ENCODE measurements at regions not wholly inside any gene's neighbourhood (a gene's known extent, or its start where the extent isn't known, plus 50 kb on each side); places are given as distances from the start of the nearest gene placed in this dataset.
A peak's percentile ranks its signal among the peaks of the same experiment; 100 is the strongest.
"Not testable (repeated sequence)": the region's sequence is repeated elsewhere in the genome, so short reads cannot be mapped to it uniquely, and the experiment has no call there.

DNA sequence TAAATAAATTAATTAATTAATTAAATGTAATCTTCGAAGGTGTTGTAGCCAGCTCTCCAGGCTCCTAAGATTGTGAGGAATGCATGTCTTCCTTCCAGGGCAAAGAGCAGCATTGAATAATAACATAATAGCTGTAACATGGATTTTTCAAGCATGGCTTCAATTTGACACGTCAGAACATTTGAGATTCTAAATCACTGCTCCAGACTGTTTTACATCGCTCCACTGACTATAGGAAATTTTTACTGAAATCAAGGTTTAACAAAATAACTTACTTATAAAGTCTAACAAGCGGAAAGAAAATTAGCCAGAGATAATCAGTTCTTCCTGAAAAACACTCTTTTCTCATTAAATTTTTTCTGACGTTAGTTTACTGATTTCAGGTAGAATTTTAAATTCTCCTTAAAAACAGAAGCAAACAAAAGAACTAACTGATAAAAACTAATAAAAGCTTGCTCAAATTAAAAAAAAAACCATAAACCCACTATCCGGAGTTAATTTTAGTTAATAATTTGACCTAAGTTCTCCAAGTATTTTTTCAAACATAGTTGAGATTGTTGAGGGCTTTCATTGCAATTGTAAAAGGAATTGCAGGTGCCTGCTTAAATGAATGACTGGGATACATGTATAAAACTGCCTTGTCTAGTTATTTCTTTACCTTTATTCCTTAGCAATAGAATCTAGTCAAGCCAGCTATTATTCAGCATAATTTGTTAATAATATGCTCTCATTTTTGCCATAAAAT is 51.2 kb upstream of the SGCE start:
- FAIRE-seq (no peak), DNase-seq (ENCODE audit: insufficient read length, low spot score) (no peak)
- TF ChIP-seq SPI1 (IDR thresholded peaks at IDR 0.05; ENCODE audit: low read depth, low read length) (no peak), PAX5 (IDR thresholded peaks at IDR 0.05; ENCODE audit: insufficient read depth, low read length, severe bottlenecking) (no peak), POU2F2 (IDR thresholded peaks at IDR 0.05; ENCODE audit: low read depth, low read length) (no peak)

DNA sequence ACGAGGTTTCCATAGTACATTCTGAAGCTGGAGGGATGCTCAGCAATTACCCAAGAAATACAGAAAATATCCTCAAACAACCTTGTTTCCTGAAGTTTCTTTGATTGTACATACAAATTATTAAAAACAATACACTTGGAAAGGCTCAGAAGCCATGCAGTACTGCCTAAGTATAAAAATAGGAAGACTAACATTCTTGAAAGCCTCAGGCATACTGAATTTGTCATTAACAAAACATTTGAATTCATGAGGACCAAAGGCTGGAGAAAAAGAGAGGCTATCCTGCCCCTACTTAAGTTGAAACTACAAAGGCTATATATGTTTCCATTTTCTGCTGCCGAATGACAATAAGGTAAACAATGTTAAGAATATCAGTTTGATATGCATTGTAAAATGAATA is 54.3 kb upstream of the SGCE start:
- DNase-seq (ENCODE audit: insufficient read length, low spot score) (no peak), FAIRE-seq (no peak)
- no peak for TF ChIP-seq PAX5 (IDR thresholded peaks at IDR 0.05; ENCODE audit: insufficient read depth, low read length, severe bottlenecking)
- TF ChIP-seq POLR2AphosphoS5 (IDR thresholded peaks at IDR 0.05; ENCODE audit: low read depth, low read length), result no peak
- TF ChIP-seq SPI1 (IDR thresholded peaks at IDR 0.05; ENCODE audit: low read depth, low read length), result no peak
- no peak for TF ChIP-seq TAF1 (IDR thresholded peaks at IDR 0.05; ENCODE audit: low read depth, low read length)
- no peak for TF ChIP-seq POLR2A (IDR thresholded peaks at IDR 0.05; ENCODE audit: low read depth, low read length)
- TF ChIP-seq POU2F2 (IDR thresholded peaks at IDR 0.05; ENCODE audit: low read depth, low read length), result no peak

DNA sequence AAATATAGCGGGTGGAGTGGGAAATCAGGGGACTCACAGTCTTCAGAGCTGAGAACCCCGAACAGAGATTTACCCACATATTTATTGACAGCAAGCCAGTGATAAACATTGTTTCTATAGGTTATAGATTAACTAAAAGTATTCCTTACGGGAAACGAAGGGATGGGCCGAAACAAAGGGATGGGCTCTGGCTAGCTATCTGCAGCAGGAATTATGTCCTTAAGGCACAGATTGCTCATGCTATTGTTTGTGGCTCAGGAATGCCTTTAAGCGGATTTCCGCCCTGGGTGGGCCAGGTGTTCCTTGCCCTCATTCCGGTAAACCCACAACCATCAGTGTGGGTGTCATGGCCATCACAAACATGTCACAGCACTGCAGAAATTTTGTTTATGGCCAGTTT is 66.4 kb upstream of the SGCE start:
- DNase-seq (ENCODE audit: insufficient read length, low spot score); FAIRE-seq: not testable (repeated sequence)

DNA sequence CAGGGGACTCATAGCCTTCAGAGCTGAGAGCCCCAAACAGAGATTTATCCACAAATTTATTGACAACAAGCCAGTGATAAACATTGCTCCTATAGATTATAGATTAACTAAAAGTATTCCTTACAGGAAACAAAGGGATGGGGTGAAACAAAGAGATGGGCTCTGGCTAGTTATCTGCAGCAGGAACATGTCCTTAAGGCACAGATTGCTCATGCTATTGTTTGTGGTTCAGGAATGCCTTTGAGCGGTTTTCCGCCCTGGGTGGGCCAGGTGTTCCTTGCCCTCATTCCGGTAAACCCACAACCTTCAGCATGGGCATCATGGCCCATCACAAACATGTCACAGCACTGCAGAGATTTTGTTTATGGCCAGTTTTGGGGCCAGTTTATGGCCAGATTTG is 73.0 kb upstream of the SGCE start:
- not testable (repeated sequence) for FAIRE-seq; DNase-seq (ENCODE audit: insufficient read length, low spot score)

DNA sequence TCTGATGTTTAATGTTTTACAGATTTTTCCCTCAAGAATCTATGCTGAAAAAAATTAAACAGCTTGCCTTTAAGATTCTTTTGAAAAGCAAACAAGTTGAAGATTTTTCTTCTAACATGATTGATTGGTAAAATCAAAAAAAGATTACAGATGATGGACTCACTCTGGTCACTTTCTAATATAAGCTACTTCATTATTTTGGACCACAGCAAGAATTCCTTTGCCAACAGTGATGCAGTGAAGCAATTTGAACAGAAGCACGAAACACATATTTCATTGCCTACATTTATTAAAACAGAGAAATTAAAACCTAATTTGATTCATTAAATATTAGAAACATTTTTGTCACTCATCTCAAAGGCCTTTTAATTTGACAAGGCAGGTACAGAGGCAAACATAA is 82.1 kb upstream of the SGCE start:
- no peak for DNase-seq (ENCODE audit: insufficient read length, low spot score)
- no peak for TF ChIP-seq PAX5 (IDR thresholded peaks at IDR 0.05; ENCODE audit: insufficient read depth, low read length, severe bottlenecking)
- FAIRE-seq, result no peak

DNA sequence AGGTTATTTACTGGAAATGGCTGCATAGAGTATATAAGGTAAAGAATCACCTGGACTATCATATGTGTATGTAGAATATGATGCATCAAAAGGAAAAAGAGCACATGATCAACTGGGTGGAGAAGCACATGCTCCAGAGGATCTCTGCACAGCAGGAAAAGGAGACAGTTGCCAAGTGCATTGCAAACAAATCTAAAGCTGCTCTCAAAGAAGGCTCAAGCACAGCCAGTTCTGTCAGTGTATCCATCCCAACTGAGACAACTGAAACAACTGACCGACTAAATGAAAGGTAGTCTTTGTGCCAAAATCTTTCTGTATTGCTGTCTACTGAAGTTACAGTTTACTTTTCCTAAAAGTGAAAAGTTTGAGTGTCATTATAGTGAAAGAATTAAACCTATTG is 83.2 kb upstream of the SGCE start:
- TF ChIP-seq POU2F2 (IDR thresholded peaks at IDR 0.05; ENCODE audit: low read depth, low read length) (no peak), SPI1 (IDR thresholded peaks at IDR 0.05; ENCODE audit: low read depth, low read length) (no peak), POLR2AphosphoS5 (IDR thresholded peaks at IDR 0.05; ENCODE audit: low read depth, low read length) (no peak), POLR2A (IDR thresholded peaks at IDR 0.05; ENCODE audit: low read depth, low read length) (no peak)
- FAIRE-seq (no peak), DNase-seq (ENCODE audit: insufficient read length, low spot score) (no peak)

DNA sequence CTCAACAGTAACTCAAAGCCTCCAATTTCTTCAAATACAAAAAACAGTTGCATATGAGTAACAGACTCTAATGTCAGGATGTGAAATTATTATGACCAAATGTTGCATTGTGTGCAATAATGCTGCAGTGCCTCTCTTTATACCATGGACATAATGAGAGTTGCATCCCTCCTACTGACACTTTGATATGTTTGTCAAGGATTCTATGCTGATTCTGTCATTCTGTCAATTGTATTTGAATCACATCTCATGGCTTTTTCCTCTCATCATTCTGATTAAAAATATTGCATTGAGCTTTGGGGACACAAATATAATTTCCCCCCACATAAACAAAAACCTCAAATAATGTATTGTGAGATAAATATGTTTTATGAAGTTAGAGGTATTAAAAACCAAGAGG is 84.6 kb upstream of the SGCE start:
- TF ChIP-seq TAF1 (IDR thresholded peaks at IDR 0.05; ENCODE audit: low read depth, low read length) (no peak), POLR2A (IDR thresholded peaks at IDR 0.05; ENCODE audit: low read depth, low read length) (no peak), POLR2AphosphoS5 (IDR thresholded peaks at IDR 0.05; ENCODE audit: low read depth, low read length) (no peak), POU2F2 (IDR thresholded peaks at IDR 0.05; ENCODE audit: low read depth, low read length) (no peak), SPI1 (IDR thresholded peaks at IDR 0.05; ENCODE audit: low read depth, low read length) (no peak), PAX5 (IDR thresholded peaks at IDR 0.05; ENCODE audit: insufficient read depth, low read length, severe bottlenecking) (no peak)

DNA sequence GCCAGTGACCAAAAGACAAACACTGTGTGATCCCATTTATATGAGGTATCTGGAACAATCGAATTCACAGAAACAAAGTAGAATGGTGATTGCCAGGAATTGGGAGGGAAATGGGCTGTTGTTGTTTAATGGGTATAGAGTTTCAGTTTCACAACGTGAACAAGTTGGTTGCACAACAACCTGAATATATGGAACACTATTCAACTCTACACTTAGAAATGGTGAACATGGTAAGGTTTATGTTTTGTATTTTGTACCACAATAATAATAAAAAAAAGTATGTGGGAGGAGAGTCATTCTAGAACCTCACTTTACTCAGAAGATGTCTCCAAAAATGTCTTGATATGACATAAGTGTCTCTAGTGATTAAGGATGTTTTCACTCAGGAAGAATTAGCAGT is 85.2 kb upstream of the SGCE start:
- TF ChIP-seq POU2F2 (IDR thresholded peaks at IDR 0.05; ENCODE audit: low read depth, low read length) (no peak), POLR2A (IDR thresholded peaks at IDR 0.05; ENCODE audit: low read depth, low read length) (no peak), SPI1 (IDR thresholded peaks at IDR 0.05; ENCODE audit: low read depth, low read length) (no peak), TAF1 (IDR thresholded peaks at IDR 0.05; ENCODE audit: low read depth, low read length) (no peak), POLR2AphosphoS5 (IDR thresholded peaks at IDR 0.05; ENCODE audit: low read depth, low read length) (no peak), PAX5 (IDR thresholded peaks at IDR 0.05; ENCODE audit: insufficient read depth, low read length, severe bottlenecking) (no peak)
- FAIRE-seq, result peak; percentile 33

More for the DNA sequence above, 84.6 kb upstream of the SGCE start:
- DNase-seq (ENCODE audit: insufficient read length, low spot score) (no peak), FAIRE-seq (no peak)

DNA sequence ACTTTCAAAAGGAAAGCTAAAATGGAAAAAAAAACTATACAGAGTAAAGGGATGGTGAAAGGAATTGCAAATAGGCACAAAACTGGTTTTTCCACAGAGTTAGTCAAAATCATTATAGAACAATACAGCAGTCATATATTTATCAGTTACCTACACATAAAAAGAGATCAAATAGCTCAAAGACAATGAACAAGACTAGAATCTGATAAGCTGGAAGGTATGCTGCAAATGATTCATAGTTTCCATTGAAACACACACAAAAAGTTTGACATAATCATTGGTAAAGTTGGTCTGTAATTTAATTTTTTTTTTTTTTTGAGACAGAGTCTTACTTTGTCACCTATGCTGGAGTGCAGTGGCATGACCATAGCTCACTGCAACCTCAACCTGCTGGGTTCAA is 92.4 kb upstream of the SGCE start:
- DNase-seq (ENCODE audit: insufficient read length, low spot score) (no peak), FAIRE-seq (no peak)
- TF ChIP-seq POLR2A (IDR thresholded peaks at IDR 0.05; ENCODE audit: low read depth, low read length), result no peak
- no peak for TF ChIP-seq PAX5 (IDR thresholded peaks at IDR 0.05; ENCODE audit: insufficient read depth, low read length, severe bottlenecking)
- TF ChIP-seq POU2F2 (IDR thresholded peaks at IDR 0.05; ENCODE audit: low read depth, low read length), result no peak
- TF ChIP-seq SPI1 (IDR thresholded peaks at IDR 0.05; ENCODE audit: low read depth, low read length), result no peak
- TF ChIP-seq POLR2AphosphoS5 (IDR thresholded peaks at IDR 0.05; ENCODE audit: low read depth, low read length), result no peak
- no peak for TF ChIP-seq TAF1 (IDR thresholded peaks at IDR 0.05; ENCODE audit: low read depth, low read length)

More for the DNA sequence above, 85.2 kb upstream of the SGCE start:
- DNase-seq (ENCODE audit: insufficient read length, low spot score), result no peak

DNA sequence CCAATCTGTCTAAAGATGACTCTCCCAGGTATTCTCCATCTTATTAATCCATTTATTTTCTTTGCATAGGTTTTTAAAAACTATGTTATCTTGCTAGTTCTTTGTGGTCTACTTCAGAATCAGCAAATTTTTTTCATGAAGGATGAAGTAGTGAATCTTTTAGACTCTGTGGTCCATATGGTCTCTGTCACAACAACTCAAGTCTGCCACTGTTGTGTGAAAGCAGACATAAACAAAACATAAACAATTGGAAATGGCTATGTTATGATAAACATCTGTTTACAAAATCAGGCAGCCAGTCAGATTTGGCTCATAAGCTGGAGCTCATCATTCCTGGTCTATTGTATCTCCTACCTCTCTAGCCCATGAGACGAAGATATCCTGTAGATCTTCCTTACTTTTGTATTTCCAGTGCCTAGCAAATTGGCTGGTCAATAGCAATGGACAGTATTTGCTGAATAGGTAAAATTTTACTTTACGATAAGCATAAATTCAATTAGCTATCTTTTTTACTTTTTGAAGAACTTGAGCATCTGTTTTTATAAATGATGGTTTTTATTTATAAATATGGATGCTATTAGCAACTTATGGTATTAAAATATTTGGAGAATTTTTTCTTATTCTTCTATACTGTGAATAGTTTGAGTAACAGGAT is 104.6 kb upstream of the SGCE start:
- no peak for DNase-seq (ENCODE audit: insufficient read length, low spot score)
- no peak for FAIRE-seq
- TF ChIP-seq TAF1 (IDR thresholded peaks at IDR 0.05; ENCODE audit: low read depth, low read length), result no peak
- no peak for TF ChIP-seq POLR2A (IDR thresholded peaks at IDR 0.05; ENCODE audit: low read depth, low read length)
- no peak for TF ChIP-seq POU2F2 (IDR thresholded peaks at IDR 0.05; ENCODE audit: low read depth, low read length)
- TF ChIP-seq SPI1 (IDR thresholded peaks at IDR 0.05; ENCODE audit: low read depth, low read length), result no peak
- TF ChIP-seq POLR2AphosphoS5 (IDR thresholded peaks at IDR 0.05; ENCODE audit: low read depth, low read length), result no peak
- TF ChIP-seq PAX5 (IDR thresholded peaks at IDR 0.05; ENCODE audit: insufficient read depth, low read length, severe bottlenecking), result no peak

DNA sequence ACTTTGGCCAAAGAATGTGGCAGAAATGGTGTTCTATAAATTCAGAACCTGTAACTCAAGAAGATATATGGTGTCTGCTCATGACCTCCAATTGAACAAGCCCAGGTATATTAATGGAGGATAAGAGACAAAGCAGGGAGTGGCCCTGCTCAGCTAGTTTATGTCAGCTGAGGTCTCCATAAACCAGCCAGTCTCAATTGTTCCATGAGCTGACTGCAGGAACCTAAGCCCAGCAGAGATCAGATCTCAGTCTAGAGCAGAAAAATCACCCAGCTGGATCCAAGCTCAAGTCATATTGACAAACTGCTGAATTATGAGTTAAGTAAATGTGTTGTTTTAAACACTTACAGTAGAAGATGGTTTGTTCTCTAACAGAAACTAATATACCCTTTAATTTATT is 105.5 kb upstream of the SGCE start:
- FAIRE-seq (no peak), DNase-seq (ENCODE audit: insufficient read length, low spot score) (no peak)
- no peak for TF ChIP-seq PAX5 (IDR thresholded peaks at IDR 0.05; ENCODE audit: insufficient read depth, low read length, severe bottlenecking)
- no peak for TF ChIP-seq POU2F2 (IDR thresholded peaks at IDR 0.05; ENCODE audit: low read depth, low read length)
- TF ChIP-seq POLR2A (IDR thresholded peaks at IDR 0.05; ENCODE audit: low read depth, low read length), result no peak
- TF ChIP-seq TAF1 (IDR thresholded peaks at IDR 0.05; ENCODE audit: low read depth, low read length), result no peak
- no peak for TF ChIP-seq SPI1 (IDR thresholded peaks at IDR 0.05; ENCODE audit: low read depth, low read length)
